AG09309 (cell line): ENCODE measurements at regions not wholly inside any gene's neighbourhood (a gene's known extent, or its start where the extent isn't known, plus 50 kb on each side); places are given as distances from the start of the nearest gene placed in this dataset.
A peak's percentile ranks its signal among the peaks of the same experiment; 100 is the strongest.

Experiments
- DNase-seq: peaks from one replicate; pipeline ENCODE4 v3.0.0-alpha.2; 2010; ENCODE audit warnings: low read depth
- H3K4me3 ChIP-seq: 2 replicates; pipeline ENCODE4 v1.5.1; 2011; ENCODE audit warnings: mild to moderate bottlenecking, low read depth, low read length, moderate library complexity; ENCODE audit not compliant: control insufficient read depth
- CTCF ChIP-seq: IDR thresholded peaks from 2 replicates; pipeline ENCODE4 v1.5.1; 2011; ENCODE audit warnings: mild to moderate bottlenecking, low read depth, low read length, inconsistent platforms; ENCODE audit not compliant: insufficient read depth, control insufficient read depth; ENCODE audit errors: missing control alignments

DNA sequence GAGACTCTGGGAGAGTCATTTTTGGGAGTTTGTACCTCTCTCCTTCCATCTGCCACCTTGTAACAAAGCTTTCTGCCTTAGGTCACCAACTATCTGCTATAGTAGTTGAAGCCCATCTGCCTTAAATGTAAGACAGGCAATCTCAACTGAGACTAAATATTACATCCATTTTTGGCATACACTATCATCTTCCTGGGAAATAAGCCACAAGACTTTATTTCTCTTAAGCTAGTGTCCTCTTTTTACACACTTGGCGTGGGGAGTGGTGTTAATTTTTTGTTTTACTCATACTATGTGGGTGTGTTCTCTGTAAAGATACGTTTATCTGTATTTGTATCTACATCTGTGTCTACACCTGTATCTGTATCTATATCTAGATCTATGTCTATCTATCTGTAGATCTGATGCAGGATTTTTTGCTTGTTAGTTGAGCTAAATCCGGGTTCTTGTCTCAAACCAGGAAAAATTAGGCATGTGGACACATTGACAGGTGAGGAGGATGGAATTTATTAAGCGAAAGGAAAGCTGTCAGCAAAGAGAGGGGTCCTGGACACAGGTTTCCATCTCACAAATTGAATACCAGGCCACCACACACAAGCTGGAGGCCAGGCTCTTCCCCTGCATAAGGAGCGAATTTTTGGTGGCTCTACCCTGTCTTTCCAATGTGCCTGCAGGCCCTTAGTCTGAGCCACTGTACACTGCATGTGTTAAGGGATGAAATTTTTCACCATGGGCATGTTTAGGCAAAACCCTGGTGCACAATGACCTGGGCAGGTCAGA lies 64.8 kb upstream of the RND3 start:
- DNase-seq = no peak
- no peak overlapping the region for H3K4me3 ChIP-seq
- TF ChIP-seq CTCF = no peak

DNA sequence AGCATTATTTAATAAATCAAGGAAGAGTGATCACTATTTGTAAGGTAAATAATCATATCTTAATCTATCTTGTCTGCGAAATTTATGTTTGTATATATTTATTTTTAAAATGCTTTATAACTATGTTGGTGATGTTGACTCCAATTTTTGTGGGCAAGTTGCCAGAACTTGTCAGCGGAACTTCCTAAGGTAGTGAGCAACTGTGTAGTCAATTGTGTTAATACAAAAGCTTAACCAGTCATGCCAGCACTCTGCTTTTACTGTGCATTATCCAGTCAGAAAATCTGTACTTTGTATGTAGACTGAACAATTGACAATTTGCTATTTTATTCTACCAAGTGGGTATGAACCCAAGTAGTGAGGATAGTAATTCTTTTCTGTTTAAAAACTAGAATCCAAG lies 61.9 kb upstream of the RND3 start:
- no peak for TF ChIP-seq CTCF
- DNase-seq = no peak
- H3K4me3 ChIP-seq = no peak overlapping the region

GRCh38 chr2:150548527-150548926 lies 61.1 kb upstream of the RND3 start:
- H3K4me3 ChIP-seq = no peak overlapping the region
- DNase-seq = no peak
- peak; percentile 46 for TF ChIP-seq CTCF

DNA sequence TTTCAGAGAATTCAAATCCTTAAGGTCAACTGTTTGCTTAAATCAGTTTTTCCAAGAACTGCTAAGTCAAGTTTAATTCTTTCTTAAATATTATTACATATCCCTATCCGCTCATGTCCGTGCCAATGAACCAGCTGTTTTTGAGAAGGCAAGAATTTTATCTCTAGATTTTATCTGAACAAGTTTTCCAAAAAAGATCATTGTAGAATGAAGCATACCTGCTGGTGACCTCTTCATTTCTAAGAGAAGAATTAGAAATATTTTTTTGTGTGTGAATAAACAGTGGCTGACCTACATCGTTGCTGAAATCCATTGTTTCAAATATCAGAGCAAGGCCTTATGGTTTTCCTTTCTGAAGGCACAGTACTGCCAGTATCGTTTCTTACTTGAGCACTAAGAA lies 58.4 kb upstream of the RND3 start:
- DNase-seq = no peak

GRCh38 chr2:150544731-150545130 lies 57.3 kb upstream of the RND3 start:
- TF ChIP-seq CTCF = no peak
- no peak for DNase-seq
- H3K4me3 ChIP-seq = no peak overlapping the region

More for the DNA sequence above, 58.4 kb upstream of the RND3 start:
- TF ChIP-seq CTCF = no peak
- no peak overlapping the region for H3K4me3 ChIP-seq

DNA sequence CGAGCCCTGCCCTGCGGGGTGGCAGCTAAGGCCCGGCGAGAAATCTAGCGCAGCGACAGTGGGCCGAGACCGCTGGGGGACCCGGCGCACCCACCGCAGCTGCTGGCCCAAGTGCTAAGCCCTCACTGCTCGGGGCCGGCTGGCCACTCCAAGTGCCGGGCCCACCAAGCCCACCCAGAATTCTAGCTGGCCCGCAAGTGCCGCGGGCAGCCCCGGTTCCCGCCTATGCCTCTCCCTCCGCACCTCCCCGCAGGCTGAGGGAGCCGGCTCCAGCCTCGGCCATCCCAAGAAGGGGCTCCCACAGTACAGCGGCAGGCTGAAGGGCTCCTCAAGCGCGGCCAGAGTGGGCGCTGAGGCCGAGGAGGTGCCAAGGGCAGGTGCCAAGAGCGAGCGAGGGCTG lies 55.2 kb upstream of the RND3 start:
- no peak for TF ChIP-seq CTCF
- no peak for DNase-seq
- H3K4me3 ChIP-seq = no peak overlapping the region
